WI38 (cell line): ENCODE measurements at regions not wholly inside any gene's neighbourhood (a gene's known extent, or its start where the extent isn't known, plus 50 kb on each side); places are given as distances from the start of the nearest gene placed in this dataset.

Experiments
- H3K4me3 ChIP-seq: 2 replicates; pipeline ENCODE4 v1.5.1; 2011; ENCODE audit warnings: low read depth, mild to moderate bottlenecking, control low read depth, low read length
- CTCF ChIP-seq: IDR thresholded peaks from 2 replicates; pipeline ENCODE4 v1.5.1; 2012; ENCODE audit warnings: low read depth, mild to moderate bottlenecking, control low read depth, low read length

DNA sequence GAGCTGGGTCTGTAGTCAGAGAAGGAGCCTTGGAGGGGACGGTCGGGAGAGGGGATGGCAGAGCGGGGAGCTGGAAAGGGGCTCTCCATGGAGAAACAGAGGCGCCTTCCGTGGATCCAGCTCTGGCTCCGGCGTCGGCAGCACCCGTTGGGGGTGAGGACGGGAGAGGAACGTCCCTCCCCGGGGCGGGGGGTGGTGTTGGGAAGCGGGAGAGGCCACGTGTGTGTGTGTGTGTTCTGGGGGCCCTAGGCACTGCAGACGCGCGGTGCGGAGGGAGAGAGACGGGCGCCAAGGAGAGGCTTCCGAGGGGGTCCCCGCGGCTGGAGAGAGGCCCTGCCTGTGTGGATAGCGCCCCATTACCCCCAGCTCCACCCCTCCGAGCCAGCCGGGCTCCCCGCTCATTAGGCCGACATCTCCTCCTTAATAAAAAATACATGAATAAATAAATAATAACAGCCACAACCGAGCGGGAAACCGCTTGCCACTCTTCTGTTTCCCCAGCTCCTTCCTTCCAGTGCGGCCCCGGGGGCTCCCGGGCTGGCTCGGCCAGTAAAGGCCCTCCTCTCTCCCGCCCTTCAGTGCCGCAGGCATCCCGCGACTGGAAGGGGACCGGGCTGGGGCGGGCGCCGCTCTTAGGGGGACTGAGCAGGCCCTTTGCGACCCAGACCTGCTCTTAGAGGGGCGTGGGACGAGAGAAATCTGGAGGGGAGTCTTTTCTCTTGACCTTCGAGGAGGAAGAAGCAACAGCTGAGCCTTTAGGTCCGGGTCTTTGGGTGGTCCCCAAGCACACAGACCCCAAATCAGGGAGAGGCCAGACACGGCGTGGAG, 71.3 kb upstream of the ARAP3 start:
- no peak overlapping the region for H3K4me3 ChIP-seq
- TF ChIP-seq CTCF: no peak

GRCh38 chr5:141747152-141748141, 65.4 kb upstream of the ARAP3 start:
- no peak overlapping the region for H3K4me3 ChIP-seq

GRCh38 chr5:141746395-141746794, 64.4 kb upstream of the ARAP3 start:
- no peak for TF ChIP-seq CTCF
- no peak overlapping the region for H3K4me3 ChIP-seq

More at GRCh38 chr5:141747152-141748141, 65.4 kb upstream of the ARAP3 start:
- TF ChIP-seq CTCF: no peak

GRCh38 chr5:141745390-141745789, 63.4 kb upstream of the ARAP3 start:
- H3K4me3 ChIP-seq: no peak overlapping the region
- no peak for TF ChIP-seq CTCF

GRCh38 chr5:141743866-141744272, 61.8 kb upstream of the ARAP3 start:
- no peak for TF ChIP-seq CTCF
- no peak overlapping the region for H3K4me3 ChIP-seq

GRCh38 chr5:141742866-141743851, 61.1 kb upstream of the ARAP3 start:
- no peak overlapping the region for H3K4me3 ChIP-seq
- no peak for TF ChIP-seq CTCF
